Activated CD8-positive, alpha-beta T cell treated with anti-CD3 and anti-CD28 coated beads for 36 hours (primary cell): ENCODE measurements at regions not wholly inside any gene's neighbourhood (a gene's known extent, or its start where the extent isn't known, plus 50 kb on each side); places are given as distances from the start of the nearest gene placed in this dataset.

ENCODE experiments used
- ATAC-seq: fragments of 200-7000 bp; cut with Tn5 transposase; one replicate; pipeline ENCODE4 v1.10.0; 2021; ENCODE audit warnings: mild to moderate bottlenecking, moderate library complexity
- CTCF ChIA-PET: fragments of 350-600 bp; sonication (Branson Sonifier 250); formaldehyde crosslinking; loops from one replicate; lab custom pipeline; 2021; ENCODE audit warnings: antibody characterized with exemption; lab: Charles Lee
- POLR2A ChIA-PET: fragments of 350-600 bp; sonication (Branson Sonifier 250); formaldehyde crosslinking; loops from one replicate; lab custom pipeline; 2021; ENCODE audit warnings: antibody characterized with exemption; lab: Charles Lee
- DNase-seq: peaks from one replicate; pipeline ENCODE4 v3.0.0-alpha.2; 2020
- H3K27ac Mint-ChIP-seq: one replicate; pipeline ENCODE4 v1.8.0; 2021; ENCODE audit warnings: mild to moderate bottlenecking, mixed read lengths
- H3K27me3 Mint-ChIP-seq: one replicate; pipeline ENCODE4 v1.8.0; 2021; ENCODE audit warnings: mixed read lengths
- H3K36me3 Mint-ChIP-seq: one replicate; pipeline ENCODE4 v1.8.0; 2021; ENCODE audit warnings: low read depth, mixed read lengths
- H3K4me1 Mint-ChIP-seq: one replicate; pipeline ENCODE4 v1.8.0; 2021; ENCODE audit warnings: low read depth, mixed read lengths
- H3K4me3 Mint-ChIP-seq: one replicate; pipeline ENCODE4 v1.8.0; 2021; ENCODE audit warnings: mild to moderate bottlenecking, moderate library complexity, mixed read lengths
- H3K9me3 Mint-ChIP-seq: one replicate; pipeline ENCODE4 v1.8.0; 2021; ENCODE audit warnings: mixed read lengths
- intact Hi-C: fragments of 100-400 bp; cut with micrococcal nuclease; formaldehyde crosslinking; loops from one replicate; pipeline ENCODE4 v1.10.0; 2022
- TF ChIP-seq, protein P1 (sequence below): fragments of 200-600 bp; IDR thresholded peaks from one replicate; pipeline ENCODE4 v1.8.0; 2022; ENCODE audit warnings: antibody characterized with exemption, mild to moderate bottlenecking

DNA sequence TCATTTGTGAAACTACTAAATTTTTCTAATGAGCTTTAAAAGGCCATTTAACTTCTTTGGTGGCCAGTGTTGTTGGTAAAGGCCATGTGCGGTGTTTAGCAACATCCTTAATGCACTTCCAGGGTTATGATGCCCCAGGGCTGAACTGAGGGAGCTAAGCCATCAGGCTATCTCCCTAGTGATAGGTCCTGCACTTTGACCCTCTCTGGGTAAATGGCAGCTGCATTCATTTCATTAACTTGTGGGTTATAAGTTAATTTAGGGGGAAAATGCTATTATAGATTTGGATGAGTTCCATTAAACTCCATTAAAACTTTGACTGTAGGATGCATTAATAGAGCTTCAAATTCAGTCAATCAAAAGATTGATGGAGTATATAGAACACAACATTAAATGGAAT lies 366.7 kb upstream of the ZNF717 start:
- Mint-ChIP-seq H3K4me3 (no peak overlapping the region), H3K9me3 (peaks cover 4% of the 10 kb centered on the region), H3K36me3 (no peaks in the 10 kb centered on the region), H3K4me1 (no peaks in the 10 kb centered on the region), H3K27me3 (no peaks in the 10 kb centered on the region), H3K27ac (no peak overlapping the region)
- CTCF ChIA-PET, result no interaction called here
- no peak for DNase-seq
- intact Hi-C loops, result no loop called here
- POLR2A ChIA-PET, result no interaction called here
- TF ChIP-seq, protein P1, sequence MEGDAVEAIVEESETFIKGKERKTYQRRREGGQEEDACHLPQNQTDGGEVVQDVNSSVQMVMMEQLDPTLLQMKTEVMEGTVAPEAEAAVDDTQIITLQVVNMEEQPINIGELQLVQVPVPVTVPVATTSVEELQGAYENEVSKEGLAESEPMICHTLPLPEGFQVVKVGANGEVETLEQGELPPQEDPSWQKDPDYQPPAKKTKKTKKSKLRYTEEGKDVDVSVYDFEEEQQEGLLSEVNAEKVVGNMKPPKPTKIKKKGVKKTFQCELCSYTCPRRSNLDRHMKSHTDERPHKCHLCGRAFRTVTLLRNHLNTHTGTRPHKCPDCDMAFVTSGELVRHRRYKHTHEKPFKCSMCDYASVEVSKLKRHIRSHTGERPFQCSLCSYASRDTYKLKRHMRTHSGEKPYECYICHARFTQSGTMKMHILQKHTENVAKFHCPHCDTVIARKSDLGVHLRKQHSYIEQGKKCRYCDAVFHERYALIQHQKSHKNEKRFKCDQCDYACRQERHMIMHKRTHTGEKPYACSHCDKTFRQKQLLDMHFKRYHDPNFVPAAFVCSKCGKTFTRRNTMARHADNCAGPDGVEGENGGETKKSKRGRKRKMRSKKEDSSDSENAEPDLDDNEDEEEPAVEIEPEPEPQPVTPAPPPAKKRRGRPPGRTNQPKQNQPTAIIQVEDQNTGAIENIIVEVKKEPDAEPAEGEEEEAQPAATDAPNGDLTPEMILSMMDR, result no peak
- ATAC-seq, result no peak

DNA sequence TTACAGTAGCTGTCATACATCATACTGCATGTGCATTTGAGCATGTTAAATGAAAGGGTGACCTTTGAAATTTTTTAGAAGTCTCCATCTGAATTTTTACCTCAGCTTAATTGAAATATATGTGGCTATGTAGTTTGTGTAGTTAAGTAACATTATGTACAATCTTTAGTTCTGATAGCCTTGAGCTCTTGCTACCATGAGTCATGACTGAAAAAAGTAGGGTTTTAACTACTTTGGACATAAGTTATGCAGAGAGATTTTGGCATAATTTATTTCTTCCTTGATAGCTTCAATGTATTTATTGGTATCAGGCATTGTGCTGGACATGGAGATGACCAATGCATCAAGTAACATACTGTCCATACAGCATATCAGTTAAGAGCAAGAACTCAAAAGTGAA lies 376.5 kb upstream of the ZNF717 start:
- intact Hi-C loops, result no loop called here
- TF ChIP-seq, protein P1, result no peak
- ChIA-PET CTCF (no interaction called here), POLR2A (no interaction called here)
- no peak overlapping the region for H3K27ac Mint-ChIP-seq
- no peaks in the 10 kb centered on the region for H3K4me1 Mint-ChIP-seq
- ATAC-seq (no peak), DNase-seq (no peak)
- peaks cover 4% of the 10 kb centered on the region for H3K9me3 Mint-ChIP-seq
- no peaks in the 10 kb centered on the region for H3K36me3 Mint-ChIP-seq
- no peaks in the 10 kb centered on the region for H3K27me3 Mint-ChIP-seq
- H3K4me3 Mint-ChIP-seq, result no peak overlapping the region

DNA sequence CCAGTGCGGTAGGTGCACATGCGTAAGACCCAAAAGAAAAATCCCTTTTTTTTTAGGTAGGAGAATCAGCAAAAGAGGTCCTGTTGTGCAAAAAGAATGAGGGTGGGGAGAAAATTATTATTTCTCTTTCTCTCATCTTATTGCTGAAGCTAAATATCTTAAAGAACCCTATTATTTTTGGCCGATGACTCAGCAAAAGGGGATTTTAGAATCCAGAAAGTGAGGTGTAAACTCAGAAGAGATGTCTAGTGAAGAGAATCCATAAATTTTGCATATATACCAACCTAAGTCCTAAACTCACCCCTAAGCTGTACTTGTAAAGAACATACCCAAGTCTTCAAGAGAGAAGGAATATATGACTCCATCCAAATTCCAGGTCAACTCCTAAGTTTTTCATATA lies 386.3 kb upstream of the ZNF717 start:
- Mint-ChIP-seq H3K4me1 (no peaks in the 10 kb centered on the region), H3K9me3 (peaks cover 19% of the 10 kb centered on the region), H3K27ac (no peak overlapping the region), H3K4me3 (no peak overlapping the region), H3K36me3 (no peaks in the 10 kb centered on the region), H3K27me3 (no peaks in the 10 kb centered on the region)
- ATAC-seq (no peak), DNase-seq (no peak)
- intact Hi-C loops, result no loop called here
- ChIA-PET CTCF (no interaction called here), POLR2A (no interaction called here)
- TF ChIP-seq, protein P1, result no peak

- H3K9me3 Mint-ChIP-seq, result peaks cover 15% of the 10 kb centered on the region
- H3K27me3 Mint-ChIP-seq, result no peaks in the 10 kb centered on the region
- DNase-seq (no peak), ATAC-seq (no peak)
- TF ChIP-seq, protein P1, result no peak
- H3K4me1 Mint-ChIP-seq, result no peaks in the 10 kb centered on the region
- H3K4me3 Mint-ChIP-seq, result no peak overlapping the region
- no peaks in the 10 kb centered on the region for H3K36me3 Mint-ChIP-seq
- CTCF ChIA-PET, result no interaction called here
- intact Hi-C loops, result no loop called here
- POLR2A ChIA-PET, result no interaction called here
- H3K27ac Mint-ChIP-seq, result no peak overlapping the region
Measured at GRCh38 chr3:76177610-76178009, 392.3 kb upstream of the ZNF717 start.

DNA sequence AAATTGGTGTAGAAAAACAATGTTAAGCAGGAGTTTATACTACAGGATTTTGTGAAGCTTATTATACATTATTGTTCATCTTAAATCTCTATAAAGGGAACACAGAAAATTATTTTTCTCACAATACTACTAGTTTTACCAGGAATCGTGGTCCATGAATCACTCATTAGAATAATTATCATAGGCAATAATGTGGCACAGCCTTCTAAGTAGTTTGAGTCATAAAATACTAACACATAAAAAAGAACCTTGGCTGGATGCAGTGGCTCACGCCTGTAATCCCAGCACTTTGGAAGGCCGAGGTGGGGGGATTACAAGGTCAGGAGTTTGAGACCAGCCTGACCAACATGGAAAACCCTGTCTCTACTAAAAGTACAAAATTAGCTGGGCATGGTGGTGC lies 393.1 kb upstream of the ZNF717 start:
- ChIA-PET CTCF (no interaction called here), POLR2A (no interaction called here)
- H3K27ac Mint-ChIP-seq, result no peak overlapping the region
- no peaks in the 10 kb centered on the region for H3K4me1 Mint-ChIP-seq
- TF ChIP-seq, protein P1, result no peak
- DNase-seq, result no peak
- peaks cover 12% of the 10 kb centered on the region for H3K9me3 Mint-ChIP-seq
- no peaks in the 10 kb centered on the region for H3K27me3 Mint-ChIP-seq
- H3K36me3 Mint-ChIP-seq, result no peaks in the 10 kb centered on the region
- no peak overlapping the region for H3K4me3 Mint-ChIP-seq
- no peak for ATAC-seq
- intact Hi-C loops, result no loop called here
